Lung (tissue), 11 donors: ENCODE measurements at regions not wholly inside any gene's neighbourhood (a gene's known extent, or its start where the extent isn't known, plus 50 kb on each side); places are given as distances from the start of the nearest gene placed in this dataset.

Source experiments
- ATAC-seq: fragments of 200-7000 bp; cut with Tn5 transposase; one replicate; pipeline ENCODE4 v1.9.1; 2020; ENCODE audit warnings: moderate number of reproducible peaks; ENCODE audit not compliant: insufficient read depth, low FRiP score
- DNase-seq, 3 donors: peaks; one replicate each; pipeline ENCODE4 v3.0.0-alpha.2; 2013 to 2017
- H3K27ac ChIP-seq, 2 donors: one replicate each; pipeline ENCODE4 v1.5.1; 2013; ENCODE audit warnings: mild to moderate bottlenecking in 2 of 2, moderate library complexity in 2 of 2, control low read depth in 1 of 2, inconsistent platforms in 1 of 2, low read depth in 1 of 2, low read length in 1 of 2
- H3K27me3 ChIP-seq, 3 donors: one replicate each; pipeline ENCODE4 v1.5.1; 2013; ENCODE audit warnings: low read length in 2 of 3; ENCODE audit not compliant: control insufficient read depth in 3 of 3, insufficient read depth in 3 of 3
- H3K36me3 ChIP-seq, 4 donors: one replicate each; pipeline ENCODE4 v1.5.1; 2013; ENCODE audit warnings: low read length in 4 of 4, mild to moderate bottlenecking in 1 of 4, moderate library complexity in 1 of 4; ENCODE audit not compliant: control insufficient read depth in 4 of 4, insufficient read depth in 4 of 4
- H3K4me1 ChIP-seq, 5 donors: one replicate each; pipeline ENCODE4 v1.5.1; 2013; ENCODE audit warnings: low read length in 5 of 5, mild to moderate bottlenecking in 2 of 5, moderate library complexity in 1 of 5; ENCODE audit not compliant: control insufficient read depth in 5 of 5, insufficient read depth in 5 of 5
- H3K4me3 ChIP-seq: one replicate; pipeline ENCODE4 v1.5.1; 2013; ENCODE audit warnings: mild to moderate bottlenecking, control low read depth, moderate library complexity
- H3K9ac ChIP-seq, 2 donors: one replicate each; pipeline ENCODE4 v1.5.1; 2013; ENCODE audit warnings: low read length in 2 of 2, control low read depth in 1 of 2; ENCODE audit not compliant: insufficient read depth in 1 of 2
- H3K9me3 ChIP-seq, 4 donors: one replicate each; pipeline ENCODE4 v1.5.1; 2013; ENCODE audit warnings: low read length in 3 of 4, mild to moderate bottlenecking in 1 of 4, moderate library complexity in 1 of 4; ENCODE audit not compliant: control insufficient read depth in 4 of 4, insufficient read depth in 3 of 4
- WGBS, 2 donors: extraction: QIAGEN DNeasy Blood & Tissue Kit; methylation state at CpG; one replicate each; pipeline ENCODE4 v1.1.7; 2013; 5-methylcytosine and 5-hydroxymethylcytosine counted together
- TF ChIP-seq, protein P1 (sequence below): IDR thresholded peaks from 2 replicates; pipeline ENCODE4 v1.5.1; 2012; ENCODE audit warnings: mild to moderate bottlenecking; ENCODE audit errors: control extremely low read depth, extremely low read depth
- donor health status: control.
- donor health status: control.
- donor health status: Bipolar disorder and iron deficiency.
- donor health status: healthy.
- donor health status: DM: yes; HTN: yes; CAD: no.

- Histone ChIP-seq H3K27ac (no peak overlapping the region), H3K9ac (no peak overlapping the region), H3K27me3 (peaks cover 0 to 3% (median 0%) of the 10 kb centered on the region in 3 donors), H3K9me3 (peaks cover 0 to 4% (median 0%) of the 10 kb centered on the region in 4 donors), H3K36me3 (no peaks in the 10 kb centered on the region), H3K4me1 (no peaks in the 10 kb centered on the region), H3K4me3 (no peak overlapping the region)
- ATAC-seq (no peak), DNase-seq (no peak)
- TF ChIP-seq, protein P1, sequence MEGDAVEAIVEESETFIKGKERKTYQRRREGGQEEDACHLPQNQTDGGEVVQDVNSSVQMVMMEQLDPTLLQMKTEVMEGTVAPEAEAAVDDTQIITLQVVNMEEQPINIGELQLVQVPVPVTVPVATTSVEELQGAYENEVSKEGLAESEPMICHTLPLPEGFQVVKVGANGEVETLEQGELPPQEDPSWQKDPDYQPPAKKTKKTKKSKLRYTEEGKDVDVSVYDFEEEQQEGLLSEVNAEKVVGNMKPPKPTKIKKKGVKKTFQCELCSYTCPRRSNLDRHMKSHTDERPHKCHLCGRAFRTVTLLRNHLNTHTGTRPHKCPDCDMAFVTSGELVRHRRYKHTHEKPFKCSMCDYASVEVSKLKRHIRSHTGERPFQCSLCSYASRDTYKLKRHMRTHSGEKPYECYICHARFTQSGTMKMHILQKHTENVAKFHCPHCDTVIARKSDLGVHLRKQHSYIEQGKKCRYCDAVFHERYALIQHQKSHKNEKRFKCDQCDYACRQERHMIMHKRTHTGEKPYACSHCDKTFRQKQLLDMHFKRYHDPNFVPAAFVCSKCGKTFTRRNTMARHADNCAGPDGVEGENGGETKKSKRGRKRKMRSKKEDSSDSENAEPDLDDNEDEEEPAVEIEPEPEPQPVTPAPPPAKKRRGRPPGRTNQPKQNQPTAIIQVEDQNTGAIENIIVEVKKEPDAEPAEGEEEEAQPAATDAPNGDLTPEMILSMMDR, result no peak
- 79 to 87% methylated on average over 8 of the region's 8 CpGs for WGBS, 2 donors
Observed at GRCh38 chr22:22827187-22827939, 60.3 kb upstream of the IGLL5 start.

GRCh38 chr22:22830193-22830592 is 57.4 kb upstream of the IGLL5 start:
- no peak for DNase-seq
- 85 to 87% methylated on average over 2 of the region's 2 CpGs for WGBS, 2 donors
- ATAC-seq, result no peak
- Histone ChIP-seq H3K4me1 (no peaks in the 10 kb centered on the region), H3K9ac (no peak overlapping the region), H3K27me3 (peaks cover 0 to 3% (median 0%) of the 10 kb centered on the region in 3 donors), H3K4me3 (no peak overlapping the region), H3K9me3 (peaks cover 0 to 4% (median 0%) of the 10 kb centered on the region in 4 donors), H3K27ac (no peak overlapping the region), H3K36me3 (no peaks in the 10 kb centered on the region)
- TF ChIP-seq, protein P1, result no peak

- peaks cover 0 to 4% (median 0%) of the 10 kb centered on the region in 4 donors for H3K9me3 ChIP-seq
- no peaks in the 10 kb centered on the region for H3K4me1 ChIP-seq
- H3K4me3 ChIP-seq, result no peak overlapping the region
- DNase-seq (no peak), ATAC-seq (no peak)
- TF ChIP-seq, protein P1, result no peak
- H3K27me3 ChIP-seq, result peaks cover 0 to 3% (median 0%) of the 10 kb centered on the region in 3 donors
- H3K9ac ChIP-seq, result no peak overlapping the region
- H3K27ac ChIP-seq, result no peak overlapping the region
- 91 to 98% methylated on average over 1 of the region's 1 CpG for WGBS, 2 donors
- no peaks in the 10 kb centered on the region for H3K36me3 ChIP-seq
Observed at GRCh38 chr22:22830957-22831688, 56.5 kb upstream of the IGLL5 start.
